ENCODE measurements at regions not wholly inside any gene's neighbourhood (a gene's known extent, or its start where the extent isn't known, plus 50 kb on each side); places are given as distances from the start of the nearest gene placed in this dataset.

- TF ChIP-seq POLR2A (IDR thresholded peaks at IDR 0.05), result no peak
- TF ChIP-seq, protein P1, sequence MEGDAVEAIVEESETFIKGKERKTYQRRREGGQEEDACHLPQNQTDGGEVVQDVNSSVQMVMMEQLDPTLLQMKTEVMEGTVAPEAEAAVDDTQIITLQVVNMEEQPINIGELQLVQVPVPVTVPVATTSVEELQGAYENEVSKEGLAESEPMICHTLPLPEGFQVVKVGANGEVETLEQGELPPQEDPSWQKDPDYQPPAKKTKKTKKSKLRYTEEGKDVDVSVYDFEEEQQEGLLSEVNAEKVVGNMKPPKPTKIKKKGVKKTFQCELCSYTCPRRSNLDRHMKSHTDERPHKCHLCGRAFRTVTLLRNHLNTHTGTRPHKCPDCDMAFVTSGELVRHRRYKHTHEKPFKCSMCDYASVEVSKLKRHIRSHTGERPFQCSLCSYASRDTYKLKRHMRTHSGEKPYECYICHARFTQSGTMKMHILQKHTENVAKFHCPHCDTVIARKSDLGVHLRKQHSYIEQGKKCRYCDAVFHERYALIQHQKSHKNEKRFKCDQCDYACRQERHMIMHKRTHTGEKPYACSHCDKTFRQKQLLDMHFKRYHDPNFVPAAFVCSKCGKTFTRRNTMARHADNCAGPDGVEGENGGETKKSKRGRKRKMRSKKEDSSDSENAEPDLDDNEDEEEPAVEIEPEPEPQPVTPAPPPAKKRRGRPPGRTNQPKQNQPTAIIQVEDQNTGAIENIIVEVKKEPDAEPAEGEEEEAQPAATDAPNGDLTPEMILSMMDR (IDR thresholded peaks at IDR 0.05), result no peak
These were observed 415.8 kb upstream of the SEMA3A start for GRCh38 chr7:84610390-84610789.
